Muscle of leg (tissue), 3 donors: ENCODE measurements at regions not wholly inside any gene's neighbourhood (a gene's known extent, or its start where the extent isn't known, plus 50 kb on each side); places are given as distances from the start of the nearest gene placed in this dataset.

Source experiments
- DNase-seq: peaks from one replicate; pipeline ENCODE4 v3.0.0; 2013
- H3K27ac ChIP-seq: one replicate; pipeline ENCODE4 v1.5.1; 2013; ENCODE audit warnings: mild to moderate bottlenecking, low read length, control low read depth
- H3K27me3 ChIP-seq: one replicate; pipeline ENCODE4 v1.6.1; 2013; ENCODE audit warnings: low read length; ENCODE audit not compliant: control insufficient read depth, insufficient read depth
- H3K36me3 ChIP-seq: one replicate; pipeline ENCODE4 v1.6.1; 2013; ENCODE audit warnings: low read length; ENCODE audit not compliant: control insufficient read depth, insufficient read depth
- H3K4me1 ChIP-seq: one replicate; pipeline ENCODE4 v1.6.1; 2013; ENCODE audit warnings: low read length; ENCODE audit not compliant: control insufficient read depth, insufficient read depth
- H3K4me3 ChIP-seq: one replicate; pipeline ENCODE4 v1.5.1; 2013; ENCODE audit warnings: low read length, control low read depth
- H3K9me3 ChIP-seq: replicated peaks from 2 replicates; pipeline ENCODE4 v1.6.1; 2013; ENCODE audit warnings: low read depth, low read length; ENCODE audit not compliant: control insufficient read depth
- WGBS: methylation state at CpG from one replicate; pipeline ENCODE4 v1.1.5; 2013; ENCODE audit warnings: missing lambda C conversion rate; ENCODE audit not compliant: insufficient coverage; 5-methylcytosine and 5-hydroxymethylcytosine counted together

- no peaks in the 10 kb centered on the region for H3K4me1 ChIP-seq
- no peaks in the 10 kb centered on the region for H3K9me3 ChIP-seq
- H3K27ac ChIP-seq = no peak overlapping the region
- no peak overlapping the region for H3K4me3 ChIP-seq
- DNase-seq = no peak
- H3K36me3 ChIP-seq = no peaks in the 10 kb centered on the region
- 52% methylated on average over 7 of the region's 10 CpGs for WGBS
- H3K27me3 ChIP-seq = no peaks in the 10 kb centered on the region
Observed at GRCh38 chr13:71021825-71022422, 845.1 kb downstream of the DACH1 start.

- Histone ChIP-seq H3K27me3 (no peaks in the 10 kb centered on the region), H3K4me1 (no peaks in the 10 kb centered on the region)
- no CpG with 5 or more reads among the region's 1 CpG for WGBS
Observed at GRCh38 chr13:71018995-71019394, 848.0 kb downstream of the DACH1 start.

GRCh38 chr13:71018544-71018943 lies 848.5 kb downstream of the DACH1 start:
- H3K4me3 ChIP-seq = no peak overlapping the region
- H3K27ac ChIP-seq = no peak overlapping the region
- H3K36me3 ChIP-seq = no peaks in the 10 kb centered on the region
- no peaks in the 10 kb centered on the region for H3K4me1 ChIP-seq
- no peak for DNase-seq
- H3K27me3 ChIP-seq = no peaks in the 10 kb centered on the region
- H3K9me3 ChIP-seq = no peaks in the 10 kb centered on the region

More at GRCh38 chr13:71018995-71019394, 848.0 kb downstream of the DACH1 start:
- DNase-seq = no peak
- no peak overlapping the region for H3K4me3 ChIP-seq
- H3K27ac ChIP-seq = no peak overlapping the region
- H3K36me3 ChIP-seq = no peaks in the 10 kb centered on the region
- no peaks in the 10 kb centered on the region for H3K9me3 ChIP-seq

- no peak for DNase-seq
- Histone ChIP-seq H3K4me1 (no peaks in the 10 kb centered on the region), H3K36me3 (no peaks in the 10 kb centered on the region), H3K4me3 (no peak overlapping the region), H3K27ac (no peak overlapping the region), H3K27me3 (no peaks in the 10 kb centered on the region), H3K9me3 (no peaks in the 10 kb centered on the region)
- WGBS = no CpG with 5 or more reads among the region's 1 CpG
Observed at GRCh38 chr13:71017607-71018006, 849.4 kb downstream of the DACH1 start.

- Histone ChIP-seq H3K4me1 (no peaks in the 10 kb centered on the region), H3K4me3 (no peak overlapping the region), H3K27me3 (no peaks in the 10 kb centered on the region), H3K27ac (no peak overlapping the region), H3K9me3 (no peaks in the 10 kb centered on the region), H3K36me3 (no peaks in the 10 kb centered on the region)
- WGBS = 83% methylated on average over 1 of the region's 2 CpGs
- no peak for DNase-seq
Observed at GRCh38 chr13:71015516-71015915, 851.5 kb downstream of the DACH1 start.

- Histone ChIP-seq H3K36me3 (no peaks in the 10 kb centered on the region), H3K4me1 (no peaks in the 10 kb centered on the region), H3K27me3 (no peaks in the 10 kb centered on the region), H3K9me3 (no peaks in the 10 kb centered on the region), H3K4me3 (no peak overlapping the region), H3K27ac (no peak overlapping the region)
- WGBS = 76% methylated on average over 4 of the region's 9 CpGs
- DNase-seq = no peak
Observed at GRCh38 chr13:71015021-71015420, 852.0 kb downstream of the DACH1 start.

GRCh38 chr13:71005919-71006318 lies 861.1 kb downstream of the DACH1 start:
- Histone ChIP-seq H3K4me1 (no peaks in the 10 kb centered on the region), H3K9me3 (no peaks in the 10 kb centered on the region), H3K4me3 (no peak overlapping the region), H3K27me3 (no peaks in the 10 kb centered on the region), H3K36me3 (no peaks in the 10 kb centered on the region), H3K27ac (no peak overlapping the region)
- DNase-seq = no peak

- H3K27ac ChIP-seq = no peak overlapping the region
- 60% methylated on average over 1 of the region's 1 CpG for WGBS
- DNase-seq = no peak
- no peaks in the 10 kb centered on the region for H3K36me3 ChIP-seq
- H3K27me3 ChIP-seq = no peaks in the 10 kb centered on the region
- H3K9me3 ChIP-seq = no peaks in the 10 kb centered on the region
- H3K4me3 ChIP-seq = no peak overlapping the region
- no peaks in the 10 kb centered on the region for H3K4me1 ChIP-seq
Observed at GRCh38 chr13:70995338-70995737, 871.7 kb downstream of the DACH1 start.

- H3K36me3 ChIP-seq = no peaks in the 10 kb centered on the region
- no peak overlapping the region for H3K4me3 ChIP-seq
- H3K9me3 ChIP-seq = no peaks in the 10 kb centered on the region
- no peaks in the 10 kb centered on the region for H3K27me3 ChIP-seq
- no peak overlapping the region for H3K27ac ChIP-seq
- WGBS = no CpG with 5 or more reads among the region's 1 CpG
- DNase-seq = no peak
- H3K4me1 ChIP-seq = no peaks in the 10 kb centered on the region
Observed at GRCh38 chr13:70994191-70994590, 872.8 kb downstream of the DACH1 start.

- Histone ChIP-seq H3K4me3 (no peak overlapping the region), H3K4me1 (no peaks in the 10 kb centered on the region), H3K27me3 (no peaks in the 10 kb centered on the region), H3K9me3 (no peaks in the 10 kb centered on the region), H3K36me3 (no peaks in the 10 kb centered on the region), H3K27ac (no peak overlapping the region)
- WGBS = 95% methylated on average over 2 of the region's 6 CpGs
- no peak for DNase-seq
Observed at GRCh38 chr13:70987043-70987442, 878.8 kb upstream of the KLHL1 start.

GRCh38 chr13:70985371-70985770 lies 877.1 kb upstream of the KLHL1 start:
- no peak overlapping the region for H3K27ac ChIP-seq
- 90% methylated on average over 1 of the region's 2 CpGs for WGBS
- no peaks in the 10 kb centered on the region for H3K9me3 ChIP-seq
- no peak overlapping the region for H3K4me3 ChIP-seq
- no peak for DNase-seq
- H3K27me3 ChIP-seq = no peaks in the 10 kb centered on the region
- no peaks in the 10 kb centered on the region for H3K4me1 ChIP-seq
- no peaks in the 10 kb centered on the region for H3K36me3 ChIP-seq
